ENCODE measurements at regions not wholly inside any gene's neighbourhood (a gene's known extent, or its start where the extent isn't known, plus 50 kb on each side); places are given as distances from the start of the nearest gene placed in this dataset.

DNA sequence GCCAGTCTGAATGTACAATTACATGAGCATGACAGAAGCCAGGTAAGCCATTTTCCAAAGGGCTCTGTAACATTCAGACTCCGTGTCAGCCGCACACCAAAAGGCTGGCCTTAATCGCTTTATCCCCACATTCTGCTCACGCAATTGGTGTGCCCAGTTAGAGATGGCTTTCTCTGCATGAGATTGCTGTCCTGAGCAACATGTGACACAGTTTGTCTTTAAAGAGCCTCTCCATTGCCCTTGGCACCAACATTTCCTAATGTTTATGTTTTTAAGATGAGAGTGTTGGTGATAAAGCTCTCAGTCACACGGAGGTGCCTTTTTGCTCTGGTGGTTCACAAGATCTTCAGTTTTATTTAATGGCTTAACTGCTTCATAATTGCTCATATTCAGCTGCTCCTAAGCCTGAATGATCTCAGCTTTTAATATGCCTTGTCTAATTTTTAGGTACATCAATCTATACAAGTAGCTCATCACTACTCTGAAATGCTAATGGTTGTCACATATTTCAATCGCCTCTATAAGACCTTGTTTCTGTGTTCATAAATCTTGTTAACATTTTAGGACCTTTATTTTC, 164.8 kb upstream of the ACVR2A start:
- Histone ChIP-seq H3K79me2 (ENCODE audit: insufficient read depth, low read length) (no peaks in the 10 kb centered on the region), H3K4me1 (ENCODE audit: insufficient read depth, low read length) (no peaks in the 10 kb centered on the region), H3K56ac (ENCODE audit: insufficient read length, low read depth, low read length) (no peak overlapping the region), H2BK5ac (ENCODE audit: insufficient read length, low read length) (no peak overlapping the region), H4K91ac (ENCODE audit: insufficient read length, low read depth, low read length) (no peak overlapping the region), H3K27ac (ENCODE audit: insufficient read length, low read depth, low read length) (no peak overlapping the region), H3K4ac (ENCODE audit: low read depth, low read length) (no peak overlapping the region), H3K18ac (ENCODE audit: insufficient read length, low read depth, low read length) (no peak overlapping the region), H2BK12ac (ENCODE audit: insufficient read length, low read depth, low read length) (no peak overlapping the region), H2BK15ac (ENCODE audit: low read depth, low read length) (no peak overlapping the region), H3K4me2 (ENCODE audit: insufficient read depth, insufficient read length, low read length) (no peak overlapping the region), H3K23ac (ENCODE audit: insufficient read length, low read depth, low read length) (no peak overlapping the region), H4K8ac (replicated peaks; ENCODE audit: insufficient read length, low read depth, low read length) (no peak overlapping the region), H2AFZ (ENCODE audit: low read length) (no peak overlapping the region), H3K9me3 (ENCODE audit: control insufficient read depth, low read depth, low read length) (no peaks in the 10 kb centered on the region), H3K23me2 (ENCODE audit: insufficient read length, low read depth, low read length, poor library complexity, severe bottlenecking) (no peaks in the 10 kb centered on the region), H2AK5ac (ENCODE audit: insufficient read length, low read length) (no peak overlapping the region), H4K5ac (ENCODE audit: insufficient read length, low read depth, low read length) (no peak overlapping the region), H2BK20ac (ENCODE audit: low read depth, low read length, poor library complexity, severe bottlenecking) (no peak overlapping the region), H3T11ph (ENCODE audit: low read length) (no peak overlapping the region), H3K9ac (ENCODE audit: extremely low read depth, insufficient read length, low read length) (no peak overlapping the region), H3K79me1 (ENCODE audit: insufficient read depth, low read depth, low read length, poor library complexity, severe bottlenecking) (no peaks in the 10 kb centered on the region), H3K14ac (ENCODE audit: insufficient read depth, low read length) (no peak overlapping the region), H3K27me3 (ENCODE audit: insufficient read depth, low read length) (no peaks in the 10 kb centered on the region), H4K20me1 (ENCODE audit: control insufficient read depth, insufficient read depth, insufficient read length) (no peaks in the 10 kb centered on the region), H2BK120ac (ENCODE audit: low read depth, low read length, poor library complexity, severe bottlenecking) (no peak overlapping the region)
- Mint-ChIP-seq H3K27ac (no peak overlapping the region), H3K4me1 (peaks cover 20 to 28% of the 10 kb centered on the region in 2 experiments), H3K9me3 (no peaks in the 10 kb centered on the region; a peak in 1 of 5 replicates), H3K36me3 (ENCODE audit: insufficient read depth in 1 of 3, low read depth in 3 of 3) (no peaks in the 10 kb centered on the region), H3K27me3 (ENCODE audit: low read depth) (no peaks in the 10 kb centered on the region), H3K4me3 (no peak overlapping the region)
- TF ChIP-seq, protein P1, sequence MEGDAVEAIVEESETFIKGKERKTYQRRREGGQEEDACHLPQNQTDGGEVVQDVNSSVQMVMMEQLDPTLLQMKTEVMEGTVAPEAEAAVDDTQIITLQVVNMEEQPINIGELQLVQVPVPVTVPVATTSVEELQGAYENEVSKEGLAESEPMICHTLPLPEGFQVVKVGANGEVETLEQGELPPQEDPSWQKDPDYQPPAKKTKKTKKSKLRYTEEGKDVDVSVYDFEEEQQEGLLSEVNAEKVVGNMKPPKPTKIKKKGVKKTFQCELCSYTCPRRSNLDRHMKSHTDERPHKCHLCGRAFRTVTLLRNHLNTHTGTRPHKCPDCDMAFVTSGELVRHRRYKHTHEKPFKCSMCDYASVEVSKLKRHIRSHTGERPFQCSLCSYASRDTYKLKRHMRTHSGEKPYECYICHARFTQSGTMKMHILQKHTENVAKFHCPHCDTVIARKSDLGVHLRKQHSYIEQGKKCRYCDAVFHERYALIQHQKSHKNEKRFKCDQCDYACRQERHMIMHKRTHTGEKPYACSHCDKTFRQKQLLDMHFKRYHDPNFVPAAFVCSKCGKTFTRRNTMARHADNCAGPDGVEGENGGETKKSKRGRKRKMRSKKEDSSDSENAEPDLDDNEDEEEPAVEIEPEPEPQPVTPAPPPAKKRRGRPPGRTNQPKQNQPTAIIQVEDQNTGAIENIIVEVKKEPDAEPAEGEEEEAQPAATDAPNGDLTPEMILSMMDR (conservative IDR thresholded peaks at IDR 0.05): no peak
- WGBS (ENCODE audit: extremely low coverage, insufficient read length, low lambda C conversion rate): no CpG with 5 or more reads among the region's 6 CpGs
- no peak for DNase-seq
